ENCODE measurements at regions not wholly inside any gene's neighbourhood (a gene's known extent, or its start where the extent isn't known, plus 50 kb on each side); places are given as distances from the start of the nearest gene placed in this dataset.

GRCh38 chr11:109043315-109043714 is 378.4 kb downstream of the DDX10 start:
- ChIA-PET CTCF (interaction anchor here (0.9 to 1.0 kb wide), 3 partner anchors 9 to 34 kb away, joined by 3 read pairs; no protein-coding TSS in a partner anchor), POLR2A (no interaction called here)
- Histone ChIP-seq H3K9ac (no peak overlapping the region), H3K36me3 (replicated peaks in 1 of 2; ENCODE audit: control insufficient read depth in 1 of 2, insufficient read depth in 2 of 2, low read length in 1 of 2) (no peaks in the 10 kb centered on the region), H3K9me3 (no peaks in the 10 kb centered on the region), H3K4me1 (ENCODE audit: control insufficient read depth in 1 of 2, insufficient read depth in 2 of 2, low read depth in 1 of 2, low read length in 1 of 2) (peaks cover 0 to 14% of the 10 kb centered on the region in 2 experiments; a peak in 3 of 4 replicates), H3K27ac (ENCODE audit: low read depth in 2 of 2, low read length in 1 of 2) (no peak overlapping the region), H2AFZ (ENCODE audit: low read depth) (no peak overlapping the region), H3K79me2 (ENCODE audit: insufficient read depth) (no peaks in the 10 kb centered on the region), H3K27me3 (ENCODE audit: insufficient read depth) (no peaks in the 10 kb centered on the region), H3F3A (replicated peaks; ENCODE audit: insufficient read depth) (peaks cover 11% of the 10 kb centered on the region), H4K20me1 (ENCODE audit: insufficient read depth) (no peaks in the 10 kb centered on the region), H3K4me2 (no peak overlapping the region), H3K4me3 (ENCODE audit: low read depth in 2 of 2, low read length in 1 of 2) (no peak overlapping the region), H3K9me2 (no peaks in the 10 kb centered on the region)
- WGBS (ENCODE audit: low lambda C conversion rate): 86% methylated on average over 3 of the region's 3 CpGs
- no peak for DNase-seq
- TF ChIP-seq TCF12 (IDR thresholded peaks at IDR 0.05) (no peak), CHD2 (IDR thresholded peaks at IDR 0.05; ENCODE audit: low read length, partially characterized antibody) (no peak), ZBTB33 (IDR thresholded peaks at IDR 0.05; ENCODE audit: borderline replicate concordance, low read depth) (no peak), SIN3A (IDR thresholded peaks at IDR 0.05; ENCODE audit: borderline replicate concordance, low read depth, low read length) (no peak), IRF3 (IDR thresholded peaks at IDR 0.05; ENCODE audit: low read depth, low read length) (no peak), EP300 (IDR thresholded peaks at IDR 0.05; ENCODE audit: borderline replicate concordance in 1 of 2, low read depth in 1 of 2, low read length in 1 of 2) (no peak)

GRCh38 chr11:109046284-109046992 is 375.6 kb upstream of the C11orf87 start:
- 0 out of 2 replicates have a peak overlapping the region, but pooled peaks have one; percentile 58 for H2AFZ ChIP-seq (ENCODE audit: low read depth)
- ChIA-PET POLR2A (no interaction called here), CTCF (interaction anchor here (0.7 kb wide), 1 partner anchor 137 kb away, joined by 3 read pairs; no protein-coding TSS in a partner anchor)
- no peaks in the 10 kb centered on the region for H3K9me2 ChIP-seq
- no peak for DNase-seq
- TF ChIP-seq ELF1 (IDR thresholded peaks at IDR 0.05): no peak
- no peak for TF ChIP-seq FOXJ3 (CRISPR knock-in tag; IDR thresholded peaks at IDR 0.05)
- no peak for TF ChIP-seq CTCF (IDR thresholded peaks at IDR 0.05)
- TF ChIP-seq NFIC (IDR thresholded peaks at IDR 0.05; ENCODE audit: borderline replicate concordance): no peak
- TF ChIP-seq EZH2phosphoT487 (IDR thresholded peaks at IDR 0.05; ENCODE audit: borderline replicate concordance, low read depth): no peak
- TF ChIP-seq FOSL2 (IDR thresholded peaks at IDR 0.05; ENCODE audit: borderline replicate concordance, low read depth): no peak
- TF ChIP-seq MAX (IDR thresholded peaks at IDR 0.05; ENCODE audit: low read depth): no peak
- no peak for TF ChIP-seq NRF1 (IDR thresholded peaks at IDR 0.05; ENCODE audit: low read depth, low read length)
- no peak for TF ChIP-seq TAF1 (IDR thresholded peaks at IDR 0.05; ENCODE audit: borderline replicate concordance, low read depth, low read length)
- no peak for TF ChIP-seq TCF12 (IDR thresholded peaks at IDR 0.05)
- peaks cover 0 to 2% of the 10 kb centered on the region in 2 experiments; a peak in 2 of 4 replicates for H3K4me1 ChIP-seq (ENCODE audit: control insufficient read depth in 1 of 2, insufficient read depth in 2 of 2, low read depth in 1 of 2, low read length in 1 of 2)
- H3K27ac ChIP-seq (ENCODE audit: low read depth in 2 of 2, low read length in 1 of 2): no peak overlapping the region
- H3K4me3 ChIP-seq (ENCODE audit: low read depth in 2 of 2, low read length in 1 of 2): no peak overlapping the region
- H3K9ac ChIP-seq: no peak overlapping the region
- H4K20me1 ChIP-seq (ENCODE audit: insufficient read depth): no peaks in the 10 kb centered on the region
- 82% methylated on average over 11 of the region's 11 CpGs for WGBS (ENCODE audit: low lambda C conversion rate)
- H3K79me2 ChIP-seq (ENCODE audit: insufficient read depth): no peaks in the 10 kb centered on the region
- no peaks in the 10 kb centered on the region for H3K36me3 ChIP-seq (replicated peaks in 1 of 2; ENCODE audit: control insufficient read depth in 1 of 2, insufficient read depth in 2 of 2, low read length in 1 of 2)
- no peaks in the 10 kb centered on the region for H3K9me3 ChIP-seq
- no peaks in the 10 kb centered on the region for H3K27me3 ChIP-seq (ENCODE audit: insufficient read depth)
- peaks cover 5% of the 10 kb centered on the region for H3F3A ChIP-seq (replicated peaks; ENCODE audit: insufficient read depth)
- H3K4me2 ChIP-seq: no peak overlapping the region

Measured in SK-N-SH (cell line).